ENCODE measurements at regions not wholly inside any gene's neighbourhood (a gene's known extent, or its start where the extent isn't known, plus 50 kb on each side); places are given as distances from the start of the nearest gene placed in this dataset.

GRCh38 chr14:65972891-65973290, 513.3 kb upstream of the CCDC196 start:
- TF ChIP-seq POLR2AphosphoS5 (IDR thresholded peaks at IDR 0.05) (no peak), POLR2A (IDR thresholded peaks at IDR 0.05) (no peak)
- TF ChIP-seq, protein P1, sequence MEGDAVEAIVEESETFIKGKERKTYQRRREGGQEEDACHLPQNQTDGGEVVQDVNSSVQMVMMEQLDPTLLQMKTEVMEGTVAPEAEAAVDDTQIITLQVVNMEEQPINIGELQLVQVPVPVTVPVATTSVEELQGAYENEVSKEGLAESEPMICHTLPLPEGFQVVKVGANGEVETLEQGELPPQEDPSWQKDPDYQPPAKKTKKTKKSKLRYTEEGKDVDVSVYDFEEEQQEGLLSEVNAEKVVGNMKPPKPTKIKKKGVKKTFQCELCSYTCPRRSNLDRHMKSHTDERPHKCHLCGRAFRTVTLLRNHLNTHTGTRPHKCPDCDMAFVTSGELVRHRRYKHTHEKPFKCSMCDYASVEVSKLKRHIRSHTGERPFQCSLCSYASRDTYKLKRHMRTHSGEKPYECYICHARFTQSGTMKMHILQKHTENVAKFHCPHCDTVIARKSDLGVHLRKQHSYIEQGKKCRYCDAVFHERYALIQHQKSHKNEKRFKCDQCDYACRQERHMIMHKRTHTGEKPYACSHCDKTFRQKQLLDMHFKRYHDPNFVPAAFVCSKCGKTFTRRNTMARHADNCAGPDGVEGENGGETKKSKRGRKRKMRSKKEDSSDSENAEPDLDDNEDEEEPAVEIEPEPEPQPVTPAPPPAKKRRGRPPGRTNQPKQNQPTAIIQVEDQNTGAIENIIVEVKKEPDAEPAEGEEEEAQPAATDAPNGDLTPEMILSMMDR (IDR thresholded peaks at IDR 0.05 in 8 of 11, conservative IDR thresholded peaks at IDR 0.05 in 3 of 11): no peak
